ENCODE measurements at regions not wholly inside any gene's neighbourhood (a gene's known extent, or its start where the extent isn't known, plus 50 kb on each side); places are given as distances from the start of the nearest gene placed in this dataset.

DNA sequence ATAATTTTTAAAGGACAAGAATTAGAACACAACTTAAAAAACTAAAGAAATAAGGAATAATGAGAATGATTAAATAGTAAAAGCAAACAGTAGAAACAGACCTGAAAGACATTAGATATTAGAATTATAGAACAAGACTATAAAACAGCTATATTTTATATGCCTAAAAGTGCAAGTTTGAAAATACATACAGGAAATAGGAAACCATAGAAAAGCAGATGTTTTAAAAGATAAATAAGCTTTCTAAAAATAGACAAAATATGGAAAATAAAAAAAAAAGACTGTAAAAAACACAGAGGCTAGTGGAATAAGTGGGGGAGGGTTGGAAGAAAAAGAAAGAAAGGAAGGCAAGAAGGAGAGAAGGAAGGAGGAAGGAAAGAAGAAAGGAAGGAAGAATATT is 407.3 kb downstream of the IDS start:
- DNase-seq (ENCODE audit: low spot score in 2 of 2) = no peak
- no peak overlapping the region for H3K4me3 ChIP-seq
- no peaks in the 10 kb centered on the region for H3K4me1 ChIP-seq
- no peaks in the 10 kb centered on the region for H3K36me3 ChIP-seq
- intact Hi-C loops (cut with DNase I) = no loop called here
- no peak overlapping the region for H3K27ac ChIP-seq
- no peaks in the 10 kb centered on the region for H3K27me3 ChIP-seq
- no peak for TF ChIP-seq CTCF (IDR thresholded peaks at IDR 0.05)
- no peaks in the 10 kb centered on the region for H3K9me3 ChIP-seq

DNA sequence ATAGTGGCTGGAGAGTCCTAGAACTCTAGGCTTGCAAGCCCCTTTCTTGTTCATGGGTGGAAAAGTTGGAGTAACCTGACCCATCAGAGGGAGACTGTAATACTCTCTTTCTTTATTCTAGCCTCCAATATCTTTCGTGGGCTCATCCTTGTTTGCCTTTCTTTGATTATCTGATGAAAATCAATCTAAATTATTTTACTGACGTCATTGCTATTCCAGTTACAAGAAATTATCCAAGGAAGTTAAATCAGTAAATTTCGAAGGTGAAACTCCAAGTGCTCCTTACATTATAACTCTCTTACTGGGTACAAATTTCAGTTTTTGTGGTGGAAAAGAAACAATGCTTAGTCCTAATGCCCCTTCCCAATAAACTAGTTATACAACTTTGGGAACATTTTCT is 412.9 kb downstream of the IDS start:
- Histone ChIP-seq H3K27ac (no peak overlapping the region), H3K27me3 (no peaks in the 10 kb centered on the region), H3K4me1 (no peaks in the 10 kb centered on the region), H3K36me3 (no peaks in the 10 kb centered on the region), H3K4me3 (no peak overlapping the region), H3K9me3 (no peaks in the 10 kb centered on the region)
- DNase-seq (ENCODE audit: low spot score in 2 of 2) = no peak
- intact Hi-C loops (cut with DNase I) = no loop called here
- no peak for TF ChIP-seq CTCF (IDR thresholded peaks at IDR 0.05)

- no peak for TF ChIP-seq CTCF (IDR thresholded peaks at IDR 0.05)
- H3K27me3 ChIP-seq = no peaks in the 10 kb centered on the region
- no peak overlapping the region for H3K4me3 ChIP-seq
- H3K9me3 ChIP-seq = no peaks in the 10 kb centered on the region
- intact Hi-C loops (cut with DNase I) = loop anchor here (5.0 to 10.0 kb wide), 2 partner anchors 55 to 888 kb away; no protein-coding TSS in a partner anchor
- no peaks in the 10 kb centered on the region for H3K4me1 ChIP-seq
- H3K27ac ChIP-seq = no peak overlapping the region
- DNase-seq (ENCODE audit: low spot score in 2 of 2) = no peak
- no peaks in the 10 kb centered on the region for H3K36me3 ChIP-seq
Observed at GRCh38 chrX:149079805-149080406, 425.2 kb downstream of the IDS start.

- DNase-seq (ENCODE audit: low spot score in 2 of 2) = no peak
Observed at GRCh38 chrX:149074398-149074797, 430.7 kb downstream of the IDS start.

DNA sequence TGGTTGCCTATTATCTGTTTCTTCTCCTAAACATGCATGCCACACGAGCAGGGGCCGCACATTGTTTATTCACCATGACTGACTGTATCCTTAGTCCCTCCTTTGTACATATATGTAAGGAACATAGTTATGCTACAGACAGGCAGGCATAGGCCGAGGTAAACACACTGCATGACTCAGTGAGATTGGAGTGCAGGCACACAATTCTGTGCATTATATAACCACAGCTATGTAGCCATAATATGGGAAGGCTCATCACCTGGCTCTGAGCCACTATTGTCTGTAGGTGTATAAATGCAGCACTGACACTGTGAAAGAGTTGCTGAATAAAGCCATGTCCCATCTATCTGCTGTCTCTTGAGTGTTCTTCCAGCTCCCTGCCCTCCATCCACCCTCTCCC is 431.6 kb downstream of the IDS start:
- TF ChIP-seq CTCF (IDR thresholded peaks at IDR 0.05) = no peak
- no peaks in the 10 kb centered on the region for H3K4me1 ChIP-seq
- H3K9me3 ChIP-seq = no peaks in the 10 kb centered on the region
- no peak for DNase-seq (ENCODE audit: low spot score in 2 of 2)
- intact Hi-C loops (cut with DNase I) = loop anchor here (10.0 kb wide), 1 partner anchor 49 kb away; no protein-coding TSS in a partner anchor
- no peaks in the 10 kb centered on the region for H3K36me3 ChIP-seq
- no peak overlapping the region for H3K4me3 ChIP-seq
- H3K27me3 ChIP-seq = no peaks in the 10 kb centered on the region
- H3K27ac ChIP-seq = no peak overlapping the region

More at GRCh38 chrX:149074398-149074797, 430.7 kb downstream of the IDS start:
- no peaks in the 10 kb centered on the region for H3K9me3 ChIP-seq
- no peak overlapping the region for H3K27ac ChIP-seq
- no peaks in the 10 kb centered on the region for H3K27me3 ChIP-seq
- H3K36me3 ChIP-seq = no peaks in the 10 kb centered on the region
- intact Hi-C loops (cut with DNase I) = loop anchor here (10.0 kb wide), 1 partner anchor 50 kb away; no protein-coding TSS in a partner anchor
- no peaks in the 10 kb centered on the region for H3K4me1 ChIP-seq
- no peak for TF ChIP-seq CTCF (IDR thresholded peaks at IDR 0.05)
- H3K4me3 ChIP-seq = no peak overlapping the region
